ENCODE measurements at regions not wholly inside any gene's neighbourhood (a gene's known extent, or its start where the extent isn't known, plus 50 kb on each side); places are given as distances from the start of the nearest gene placed in this dataset.
"Not testable (repeated sequence)": the region's sequence is repeated elsewhere in the genome, so short reads cannot be mapped to it uniquely, and the experiment has no call there.

GRCh38 chr7:85423209-85423895 is 236.5 kb upstream of the SEMA3D start:
- DNase-seq, result no peak

- no peak for DNase-seq
Observed at GRCh38 chr7:85415743-85416142, 228.9 kb upstream of the SEMA3D start.

DNA sequence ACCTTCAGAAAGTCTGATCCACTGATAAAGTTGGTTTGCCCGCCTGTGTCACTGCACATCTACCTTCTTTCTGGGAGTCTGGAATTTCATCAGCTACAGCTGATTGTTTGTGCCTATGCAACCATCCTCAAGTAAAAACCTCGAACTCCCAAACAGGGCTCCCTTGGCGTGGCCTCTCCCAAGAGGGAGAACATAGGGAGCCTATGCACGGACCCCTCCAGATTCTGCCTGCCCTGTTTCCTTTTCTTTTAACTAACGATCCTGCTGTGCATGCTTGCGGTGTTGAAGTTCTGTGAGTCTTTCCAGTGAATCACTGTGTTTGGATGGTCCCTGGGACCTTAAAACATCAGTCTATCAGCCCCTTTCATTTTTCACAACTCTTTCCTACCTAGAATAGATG is 226.9 kb upstream of the SEMA3D start:
- no peak for DNase-seq

DNA sequence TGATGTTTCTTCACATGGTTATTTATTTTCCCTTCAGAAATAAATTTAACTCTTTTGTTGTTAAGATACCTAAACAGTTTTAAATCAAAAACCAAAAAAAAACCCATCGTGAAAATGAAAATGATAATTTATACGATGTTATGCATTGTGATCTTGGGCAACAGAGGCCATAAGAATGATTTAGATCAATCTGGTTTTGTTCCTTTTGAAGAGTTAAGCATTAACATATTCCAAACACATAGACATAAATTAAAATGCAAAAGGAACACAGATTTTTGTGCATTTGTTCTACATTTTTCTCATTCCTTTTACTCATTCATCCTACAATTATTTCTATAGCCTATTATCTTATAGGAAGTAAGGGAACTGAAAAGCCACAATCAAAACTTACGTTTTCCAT is 226.1 kb upstream of the SEMA3D start:
- DNase-seq, result no peak

- DNase-seq, result no peak
Observed at GRCh38 chr7:85407391-85407790, 220.5 kb upstream of the SEMA3D start.

DNA sequence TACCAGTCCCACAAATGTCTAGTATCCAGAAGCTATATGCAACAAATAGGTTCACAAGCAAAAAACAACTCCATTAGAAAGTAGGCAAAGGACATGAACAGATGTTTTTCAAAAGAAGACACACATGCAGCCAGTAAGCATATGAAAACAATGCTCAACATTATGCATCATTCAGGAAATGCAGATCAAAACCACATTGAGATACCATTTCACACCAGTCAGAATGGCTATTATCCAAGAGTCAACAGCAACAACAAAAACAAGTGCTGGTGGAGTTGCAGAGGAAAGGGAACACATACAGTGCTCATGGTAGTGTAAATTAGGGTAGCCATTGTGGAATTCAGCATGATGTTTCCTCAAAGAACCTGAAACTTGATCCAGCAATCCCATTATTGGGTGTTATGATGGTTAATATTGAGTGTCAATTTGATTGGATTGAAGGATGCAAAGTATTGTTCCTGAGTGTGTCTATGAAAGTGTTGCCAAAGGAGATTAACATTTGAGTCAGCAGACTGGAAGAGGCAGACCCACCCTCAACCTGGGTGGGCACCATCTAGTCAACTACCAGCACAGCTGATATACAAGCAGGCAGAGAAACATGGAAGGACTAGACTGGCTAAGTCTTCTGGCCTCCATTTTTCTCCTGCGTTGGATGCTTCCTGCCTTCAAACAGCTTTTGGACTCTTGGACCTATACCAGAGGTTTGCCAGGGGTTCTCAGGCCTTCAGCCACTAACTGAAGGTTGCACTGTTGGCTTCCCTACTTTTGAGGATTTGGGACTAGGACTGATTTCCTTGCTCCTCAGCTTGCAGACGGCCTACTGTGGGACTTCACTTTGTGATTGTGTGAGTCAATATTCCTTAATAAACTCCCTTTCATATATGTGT is 218.4 kb upstream of the SEMA3D start:
- DNase-seq, result no peak

DNA sequence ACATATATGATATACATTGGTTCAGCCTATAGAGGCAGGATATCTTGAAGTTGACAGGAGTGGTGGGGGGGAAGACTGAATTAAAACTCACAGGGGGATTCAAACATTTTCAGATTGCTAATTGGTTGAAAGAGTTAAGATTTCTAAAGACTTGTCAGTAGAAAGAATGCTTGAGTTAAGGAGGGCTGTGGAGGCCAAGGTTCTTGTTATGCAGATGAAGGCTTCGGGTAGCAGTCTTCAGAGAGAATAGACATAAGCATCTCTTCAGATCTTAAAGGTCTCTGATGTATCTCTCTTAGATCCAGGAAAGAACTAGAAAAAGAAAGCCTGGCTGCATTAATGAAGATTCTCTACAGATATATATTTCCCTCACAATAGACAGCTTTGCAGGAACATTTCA is 209.8 kb upstream of the SEMA3D start:
- DNase-seq, result no peak

DNA sequence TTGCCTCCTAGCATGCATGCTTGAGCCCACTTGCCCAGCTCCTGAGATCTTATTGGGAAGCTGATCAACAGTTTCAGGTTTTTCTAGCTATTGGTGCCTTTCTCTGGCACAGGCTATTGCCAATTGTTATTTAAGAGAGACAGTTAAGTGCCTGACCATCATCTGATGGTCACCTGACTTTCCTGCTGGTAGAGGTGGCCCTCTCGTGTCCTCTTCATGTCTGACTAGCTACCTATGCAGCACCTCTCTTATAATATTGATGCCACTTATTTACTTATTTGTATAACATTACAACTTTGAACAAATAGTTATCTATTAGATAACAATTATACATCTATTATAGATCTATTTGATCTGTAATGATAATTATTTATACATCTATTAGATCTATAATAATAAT is 205.9 kb upstream of the SEMA3D start:
- DNase-seq, result no peak

- no peak for DNase-seq
Observed at GRCh38 chr7:85392326-85392725, 205.5 kb upstream of the SEMA3D start.

GRCh38 chr7:85386460-85386859 is 199.6 kb upstream of the SEMA3D start:
- DNase-seq, result no peak

GRCh38 chr7:85384392-85384791 is 197.5 kb upstream of the SEMA3D start:
- no peak for DNase-seq

GRCh38 chr7:85381212-85381611 is 194.4 kb upstream of the SEMA3D start:
- no peak for DNase-seq

- no peak for DNase-seq
Observed at GRCh38 chr7:85376589-85376988, 189.7 kb upstream of the SEMA3D start.

GRCh38 chr7:85356916-85357315 is 170.1 kb upstream of the SEMA3D start:
- no peak for DNase-seq

DNA sequence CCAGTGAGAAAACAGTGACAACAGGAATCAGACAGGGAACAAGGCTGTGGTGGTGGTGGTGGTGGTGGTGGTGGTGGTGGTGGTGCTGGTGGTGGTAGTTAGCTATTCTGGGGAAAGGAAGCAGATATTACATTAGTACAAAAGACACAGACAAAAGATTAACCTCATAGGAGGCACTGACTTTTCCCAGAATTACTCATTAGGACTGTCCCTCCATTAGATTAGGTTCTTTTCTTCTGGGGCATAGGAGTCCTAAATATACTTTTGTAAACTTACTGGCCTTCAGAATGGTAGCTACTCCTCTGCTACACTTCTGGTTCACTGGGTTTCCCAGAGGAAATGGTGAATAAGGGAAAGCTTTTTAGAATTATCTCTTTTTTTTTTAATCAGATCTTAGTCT is 156.6 kb upstream of the SEMA3D start:
- DNase-seq, result no peak

GRCh38 chr7:85342781-85343180 is 155.9 kb upstream of the SEMA3D start:
- no peak for DNase-seq

GRCh38 chr7:85341973-85342372 is 155.1 kb upstream of the SEMA3D start:
- no peak for DNase-seq

GRCh38 chr7:85341121-85341520 is 154.3 kb upstream of the SEMA3D start:
- DNase-seq, result no peak

DNA sequence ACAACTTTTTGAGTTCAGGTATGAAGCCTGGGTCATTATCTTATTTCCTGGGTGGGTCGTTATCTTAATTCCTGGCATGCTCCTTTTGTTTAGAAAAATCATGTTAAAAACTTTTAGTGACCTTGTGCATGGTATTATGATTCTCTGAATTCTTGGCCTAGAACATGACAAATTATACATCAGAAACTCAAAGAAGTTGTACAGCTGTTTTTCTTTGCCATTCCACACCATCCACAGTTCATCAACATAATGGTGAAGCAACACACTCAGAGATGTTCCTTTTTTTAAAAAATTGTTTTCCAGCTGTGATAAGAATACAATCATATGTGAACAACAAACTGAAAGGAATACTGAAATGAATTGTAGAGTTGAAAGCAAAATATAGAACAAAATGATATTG is 149.2 kb upstream of the SEMA3D start:
- DNase-seq, result no peak

GRCh38 chr7:85335113-85335512 is 148.3 kb upstream of the SEMA3D start:
- DNase-seq, result not testable (repeated sequence)

GRCh38 chr7:85328456-85328998 is 141.7 kb upstream of the SEMA3D start:
- DNase-seq, result no peak

DNA sequence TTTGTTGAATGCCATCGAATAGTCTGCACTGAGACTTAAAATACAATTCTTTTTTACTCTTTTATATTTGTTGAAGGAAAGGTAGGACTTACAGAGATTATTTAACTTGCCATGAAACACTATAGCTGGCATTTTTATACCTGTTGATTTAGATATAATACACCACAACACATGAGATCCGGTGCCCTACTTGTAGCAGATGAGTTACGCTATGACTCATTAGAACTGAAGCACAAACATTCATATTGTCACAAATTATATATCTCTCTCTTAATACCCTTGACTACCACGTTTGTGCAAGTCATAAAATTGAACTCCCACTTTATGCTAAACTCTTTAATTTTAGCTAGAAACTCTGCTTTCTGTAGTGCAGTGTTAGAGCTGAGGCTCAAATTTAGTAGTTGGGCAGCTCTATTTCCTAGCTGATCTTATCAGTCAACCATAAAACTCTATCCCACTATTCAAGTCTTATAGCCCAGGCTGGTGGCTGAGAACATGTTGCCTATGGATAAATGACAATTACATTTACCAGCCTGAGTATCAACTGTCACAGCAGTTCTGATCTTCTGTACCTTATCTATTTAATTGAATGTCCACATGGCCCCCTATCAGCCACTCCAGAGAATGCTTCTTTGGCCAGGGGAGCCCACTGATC is 137.4 kb upstream of the SEMA3D start:
- DNase-seq, result no peak

GRCh38 chr7:85322252-85322651 is 135.4 kb upstream of the SEMA3D start:
- no peak for DNase-seq
